HS-27A (cell line): ENCODE measurements at regions not wholly inside any gene's neighbourhood (a gene's known extent, or its start where the extent isn't known, plus 50 kb on each side); places are given as distances from the start of the nearest gene placed in this dataset.

Experiments
- DNase-seq: peaks from one replicate; pipeline ENCODE4 v3.0.0-alpha.2; 2012; ENCODE audit warnings: low read depth, missing footprints

DNA sequence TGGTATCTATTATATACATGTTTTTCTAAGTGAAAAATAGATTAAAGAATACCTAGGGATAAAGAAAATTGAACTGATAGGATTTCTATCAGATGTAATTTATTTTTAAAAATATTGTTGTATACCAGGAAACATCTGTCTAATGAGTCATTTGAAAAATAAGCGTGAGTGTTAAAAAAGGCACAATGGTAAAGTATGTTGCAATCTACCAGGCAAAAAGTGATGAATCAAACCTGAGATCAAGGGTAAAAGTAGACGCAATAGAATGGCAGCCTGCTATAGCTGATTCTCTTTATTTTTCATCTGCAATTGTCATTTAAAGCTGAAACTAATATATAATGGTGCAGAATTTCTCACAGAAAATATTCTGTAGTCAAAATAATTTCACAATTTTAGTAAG is 1119.6 kb downstream of the PCDH18 start:
- no peak for DNase-seq

DNA sequence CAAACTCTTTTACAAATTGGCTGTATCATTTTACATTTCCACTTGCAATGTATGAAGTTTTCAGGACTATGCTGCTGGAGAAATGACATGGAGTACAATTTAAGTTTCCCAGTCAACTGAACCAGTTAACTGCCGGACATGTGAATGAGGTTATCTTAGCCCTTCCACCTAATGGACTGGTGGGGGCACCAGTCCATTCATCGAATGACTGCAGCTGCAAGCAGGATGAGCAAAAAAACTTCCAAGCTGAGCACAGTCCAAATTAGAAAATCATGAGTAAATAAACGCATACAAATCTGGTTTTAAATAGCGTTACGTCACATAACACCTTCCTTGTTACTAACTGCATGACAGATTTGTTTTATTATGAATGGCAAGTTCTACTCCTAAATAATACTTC is 1131.5 kb downstream of the PCDH18 start:
- no peak for DNase-seq

DNA sequence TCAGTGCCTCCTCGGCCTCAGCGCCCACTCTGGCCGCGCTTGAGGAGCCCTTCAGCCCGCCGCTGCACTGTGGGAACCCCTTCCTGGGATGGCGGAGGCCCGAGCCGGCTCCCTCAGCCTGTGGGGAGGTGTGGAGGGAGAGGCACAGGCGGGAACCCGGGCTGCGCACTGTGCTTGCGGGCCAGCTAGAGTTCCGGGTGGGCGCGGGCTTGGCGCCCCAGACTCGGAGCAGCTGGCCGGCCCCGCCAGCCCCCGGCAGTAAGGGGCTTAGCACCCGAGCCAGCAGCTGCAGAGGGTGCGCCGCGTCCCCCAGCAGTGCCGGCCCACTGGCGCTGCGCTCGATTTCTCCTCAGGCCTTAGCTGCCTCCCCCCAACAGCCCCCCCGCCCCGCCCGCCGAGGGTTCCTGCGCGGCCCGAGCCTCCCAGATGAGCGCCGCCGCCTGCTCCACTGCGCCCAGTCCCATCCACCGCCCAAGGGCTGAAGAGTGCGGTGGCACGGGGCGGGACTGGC is 1137.0 kb downstream of the PCDH18 start:
- DNase-seq = no peak

DNA sequence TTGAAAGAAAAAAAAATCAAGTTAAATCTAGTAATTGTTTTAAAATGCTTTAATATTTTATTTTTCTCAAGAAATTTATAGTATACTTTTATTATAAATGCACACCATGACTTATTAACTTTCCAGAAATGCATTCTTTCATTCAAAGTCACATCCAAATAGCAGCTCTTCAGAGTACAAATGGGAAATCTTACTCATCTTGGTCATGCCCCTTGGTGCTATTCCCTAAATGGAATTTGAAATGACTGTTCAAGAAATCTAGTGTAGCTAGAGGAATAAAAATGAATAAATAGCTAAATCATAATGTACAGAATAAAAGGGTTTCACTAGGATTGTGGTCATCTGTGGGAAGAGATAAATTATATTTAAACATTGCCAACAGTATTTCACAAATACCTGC is 1139.7 kb downstream of the PCDH18 start:
- DNase-seq = peak; percentile 5

DNA sequence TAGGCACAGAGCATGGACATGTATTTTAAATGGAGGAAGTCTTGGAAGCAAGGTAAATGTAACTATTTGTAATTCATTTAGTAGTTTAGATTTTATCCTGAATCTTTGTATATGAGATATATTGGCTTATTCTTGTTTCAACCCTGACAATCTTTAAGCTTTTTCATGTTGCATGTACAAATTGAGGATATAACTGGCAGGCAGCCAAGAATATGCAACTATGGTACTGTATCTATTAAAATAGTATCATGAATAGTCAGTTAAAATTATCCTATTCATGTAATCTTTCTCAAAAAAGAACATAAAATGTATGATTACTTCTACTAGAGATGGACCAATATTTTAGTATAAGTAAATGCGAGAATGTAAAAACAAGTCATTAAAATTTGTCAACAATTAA is 1141.5 kb downstream of the PCDH18 start:
- DNase-seq = no peak

DNA sequence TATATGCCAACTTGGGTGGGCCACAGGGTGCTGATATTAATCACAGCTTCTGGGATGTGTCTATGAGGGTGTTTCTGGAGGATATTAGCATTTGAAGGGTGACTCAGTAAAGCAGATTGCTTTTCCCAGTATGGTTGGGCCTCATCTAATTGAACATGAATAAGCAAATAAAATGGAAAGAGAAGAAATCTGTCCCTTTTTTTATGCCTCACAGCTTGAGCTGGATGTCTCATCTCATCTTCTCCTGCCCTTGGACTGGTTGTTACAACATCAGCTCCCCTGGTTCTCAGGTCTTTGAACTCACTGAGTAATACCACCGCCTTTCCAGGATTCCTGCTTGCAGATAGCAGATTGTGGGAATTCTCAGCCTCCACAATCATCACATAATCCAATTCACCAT is 1149.2 kb downstream of the PCDH18 start:
- DNase-seq = no peak

DNA sequence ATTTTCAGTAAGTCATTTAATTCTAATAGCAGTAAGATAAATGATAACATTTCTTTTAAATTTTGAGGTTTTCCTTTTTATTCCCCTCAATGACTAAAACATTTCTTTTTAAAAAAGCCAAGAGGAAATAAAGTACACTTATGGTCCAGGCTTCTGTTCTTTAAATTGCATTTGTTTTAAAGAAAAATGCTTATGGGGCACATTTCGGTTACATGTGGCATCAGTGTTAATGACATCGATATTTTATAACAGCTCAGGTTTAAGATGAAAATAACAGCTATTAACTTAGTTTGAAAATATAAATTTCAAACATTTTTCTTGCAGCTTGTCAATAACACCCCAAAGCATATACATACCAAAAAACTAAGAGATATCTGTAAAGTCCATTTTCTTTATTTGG is 1161.1 kb downstream of the PCDH18 start:
- no peak for DNase-seq

DNA sequence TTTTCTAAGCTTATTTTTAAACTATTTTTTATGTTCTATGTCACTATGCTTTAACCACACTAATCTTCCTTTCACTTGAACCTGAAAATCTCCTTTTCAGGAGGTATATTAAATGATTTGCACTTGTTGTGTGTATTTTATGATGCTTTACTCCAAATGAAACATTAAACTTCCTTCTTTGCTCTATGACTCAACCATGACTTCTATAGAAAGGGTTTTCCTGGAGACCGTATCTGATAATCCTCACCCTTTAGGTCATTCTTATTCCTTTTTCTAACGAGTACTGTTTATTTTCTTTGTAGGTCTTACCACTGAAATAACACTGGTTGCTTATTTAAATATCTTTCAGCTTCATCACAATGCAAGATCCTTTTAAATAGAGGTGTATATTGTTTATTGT is 1163.2 kb downstream of the PCDH18 start:
- no peak for DNase-seq

DNA sequence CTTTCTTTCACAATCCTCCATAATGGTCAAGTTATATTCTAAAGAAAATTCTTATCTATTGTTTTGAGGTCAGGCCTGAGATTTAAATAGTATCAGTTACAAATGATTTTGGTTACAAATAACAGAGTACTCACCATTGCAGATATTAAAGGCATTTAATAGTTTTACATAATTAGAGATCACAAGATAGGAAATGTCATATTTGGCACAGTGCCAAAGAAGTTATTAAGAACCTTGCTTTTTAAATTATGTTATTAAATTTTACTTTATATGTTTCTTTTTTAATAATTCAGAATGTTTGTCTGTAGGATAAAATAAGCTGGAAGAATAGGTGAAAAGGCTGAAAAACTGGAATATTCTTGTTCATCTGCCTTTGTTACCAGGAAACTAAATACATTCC is 1174.7 kb downstream of the PCDH18 start:
- no peak for DNase-seq

DNA sequence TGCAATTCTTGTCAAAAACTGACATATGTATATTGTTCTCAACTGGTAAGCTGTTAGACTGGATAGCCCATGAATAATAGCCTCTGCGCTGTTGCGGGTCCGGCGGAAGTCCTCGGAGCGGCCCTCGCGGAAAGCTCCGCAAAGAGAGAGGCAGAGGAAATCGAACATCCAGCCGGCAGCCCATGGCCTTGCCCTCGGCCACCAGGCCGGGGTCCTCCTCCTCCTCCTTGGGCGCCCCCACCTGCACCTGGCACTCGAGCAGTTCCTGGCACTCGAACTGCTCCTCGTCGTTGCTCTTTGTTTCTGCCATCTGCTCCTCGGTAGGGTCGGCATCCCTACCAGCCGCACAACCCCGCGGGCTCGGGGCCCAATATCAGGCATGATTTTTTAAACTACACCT is 1176.3 kb downstream of the PCDH18 start:
- no peak for DNase-seq

DNA sequence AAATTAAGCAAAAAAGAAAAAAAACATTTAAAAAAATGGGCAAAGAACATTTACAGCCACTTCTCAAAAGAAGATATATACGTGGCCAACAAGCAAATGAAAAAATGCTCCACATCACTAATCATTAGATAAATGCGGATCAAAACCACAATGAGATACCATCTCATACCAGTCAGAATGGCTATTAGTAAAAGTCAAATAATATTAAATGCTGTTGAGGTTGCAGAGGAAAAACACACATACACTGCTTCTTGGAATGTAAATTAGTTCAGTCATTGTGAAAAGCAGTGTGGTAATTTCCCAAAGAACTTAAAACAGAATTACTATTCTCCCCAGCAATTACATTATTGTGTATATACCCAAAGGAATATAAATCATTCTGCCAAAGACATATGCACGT is 1189.0 kb downstream of the PCDH18 start:
- DNase-seq = no peak

DNA sequence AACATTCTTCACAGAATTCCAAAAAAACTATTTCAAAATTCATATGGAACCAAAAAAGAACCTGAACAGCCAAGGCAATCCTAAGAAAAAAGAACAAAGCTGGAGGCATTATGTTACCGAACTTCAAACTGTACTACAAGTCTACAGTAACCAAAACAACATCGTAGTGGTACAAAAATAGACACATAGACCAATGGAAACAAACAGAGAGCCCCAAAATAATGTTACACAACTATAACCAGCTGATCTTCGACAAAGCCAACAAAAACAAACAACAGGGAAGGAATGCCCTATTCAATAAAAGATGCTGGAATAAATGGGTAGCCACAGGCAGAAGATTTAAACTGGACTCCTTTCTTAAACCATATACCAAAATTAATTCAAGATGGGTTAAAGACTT is 1189.6 kb downstream of the PCDH18 start:
- DNase-seq = no peak

DNA sequence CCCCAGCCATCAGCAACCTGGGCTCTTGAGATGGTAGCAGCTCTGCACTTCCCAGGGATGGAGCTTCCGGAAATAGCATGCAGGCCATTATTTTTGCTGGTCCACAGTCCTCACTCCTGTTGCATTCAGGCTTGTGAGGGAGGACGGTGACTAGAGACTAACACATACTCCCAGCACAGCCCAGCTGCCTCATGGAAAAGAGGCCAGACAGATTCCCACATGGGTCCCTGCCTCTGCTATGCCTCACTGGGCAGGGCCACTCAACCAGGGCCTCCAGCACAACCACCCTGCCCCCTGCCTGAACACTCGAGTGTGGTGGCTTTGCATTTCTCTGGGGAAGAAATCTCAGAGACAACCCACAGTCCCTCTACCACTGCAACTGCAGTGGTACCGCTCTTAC is 1195.1 kb downstream of the PCDH18 start:
- DNase-seq = no peak

DNA sequence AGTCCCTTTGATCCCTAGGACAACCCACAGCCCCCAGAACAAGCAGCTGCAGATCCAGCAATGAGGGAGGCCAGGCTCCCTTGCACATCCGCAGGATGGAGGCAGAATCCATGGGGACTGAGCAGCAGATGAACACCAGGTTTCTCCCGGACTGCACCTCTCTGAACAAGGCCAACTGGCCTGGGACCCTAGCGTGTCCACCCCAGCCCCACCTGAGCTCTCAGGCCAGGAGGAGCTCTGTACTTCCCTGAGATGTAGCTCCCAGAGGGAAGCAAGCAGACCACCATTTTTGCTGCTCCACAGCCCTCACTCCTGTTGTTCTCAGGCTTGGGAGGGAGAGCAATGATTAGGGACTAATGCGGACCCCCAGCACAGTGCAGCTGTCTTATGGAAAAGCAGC is 1195.8 kb downstream of the PCDH18 start:
- DNase-seq = no peak

DNA sequence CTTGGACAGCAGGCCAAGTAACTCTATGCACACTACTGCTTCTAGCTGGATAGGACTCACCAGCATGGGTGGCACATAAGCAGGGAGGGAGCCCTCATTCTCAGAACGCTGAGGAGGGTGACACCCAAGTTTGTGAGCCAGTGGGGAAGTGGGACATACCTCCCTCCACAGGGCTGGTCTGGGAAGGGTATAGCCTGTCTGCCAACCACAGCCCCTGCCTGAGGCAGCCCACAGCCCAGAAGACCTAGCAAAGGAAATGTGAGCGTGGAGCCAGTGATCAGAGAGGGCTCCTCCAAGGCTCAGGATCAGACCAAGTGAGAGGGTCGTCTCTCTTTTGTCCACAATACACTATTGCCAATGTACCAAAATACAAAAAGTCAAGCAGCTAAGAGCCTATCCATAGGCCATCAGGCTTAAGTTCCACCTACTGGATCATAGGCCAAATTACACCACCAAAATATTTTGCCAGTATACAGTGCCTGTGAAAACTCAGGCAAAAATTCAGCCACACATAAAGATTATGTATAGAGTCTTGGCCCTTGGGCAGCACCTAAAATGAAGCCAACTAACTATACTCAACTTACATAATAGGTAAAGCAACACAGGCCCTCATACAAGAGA is 1203.1 kb downstream of the PCDH18 start:
- DNase-seq = no peak

DNA sequence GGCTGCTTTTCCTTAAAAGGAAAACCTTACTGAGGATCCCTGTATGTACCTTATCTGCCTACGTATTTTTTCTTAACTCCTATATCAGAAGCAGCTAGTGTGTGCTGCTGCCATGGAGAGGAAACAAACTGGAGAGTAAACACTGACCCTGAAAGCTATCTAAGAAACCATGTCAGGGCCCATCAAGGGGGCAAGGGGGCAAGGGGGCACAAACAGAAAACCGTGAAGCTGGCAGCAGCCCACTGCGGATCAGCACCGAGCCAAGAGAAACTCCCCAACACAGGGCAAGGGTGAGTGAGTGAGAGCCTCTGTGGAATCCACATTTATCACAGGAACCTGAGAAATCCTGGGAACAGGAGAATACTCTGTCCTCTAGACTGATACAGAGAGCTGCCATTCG is 1204.2 kb downstream of the PCDH18 start:
- no peak for DNase-seq

DNA sequence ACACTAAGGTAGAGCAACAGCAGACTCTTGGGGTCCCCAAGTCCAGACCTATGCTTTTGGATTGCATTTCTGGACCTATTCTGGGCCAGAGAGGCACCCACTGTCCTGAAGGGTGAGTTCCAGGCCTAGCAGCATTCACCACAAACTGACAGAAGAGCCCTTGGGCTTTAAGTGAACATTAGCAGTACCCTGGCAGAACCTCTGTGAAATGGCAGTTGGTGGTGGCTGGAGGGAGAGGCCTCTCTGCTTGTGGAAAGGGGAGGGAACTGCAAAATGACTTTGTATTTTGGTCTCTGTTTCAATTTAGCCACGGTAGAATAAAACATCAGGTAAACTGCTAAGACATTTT is 1211.9 kb downstream of the PCDH18 start:
- DNase-seq = no peak

DNA sequence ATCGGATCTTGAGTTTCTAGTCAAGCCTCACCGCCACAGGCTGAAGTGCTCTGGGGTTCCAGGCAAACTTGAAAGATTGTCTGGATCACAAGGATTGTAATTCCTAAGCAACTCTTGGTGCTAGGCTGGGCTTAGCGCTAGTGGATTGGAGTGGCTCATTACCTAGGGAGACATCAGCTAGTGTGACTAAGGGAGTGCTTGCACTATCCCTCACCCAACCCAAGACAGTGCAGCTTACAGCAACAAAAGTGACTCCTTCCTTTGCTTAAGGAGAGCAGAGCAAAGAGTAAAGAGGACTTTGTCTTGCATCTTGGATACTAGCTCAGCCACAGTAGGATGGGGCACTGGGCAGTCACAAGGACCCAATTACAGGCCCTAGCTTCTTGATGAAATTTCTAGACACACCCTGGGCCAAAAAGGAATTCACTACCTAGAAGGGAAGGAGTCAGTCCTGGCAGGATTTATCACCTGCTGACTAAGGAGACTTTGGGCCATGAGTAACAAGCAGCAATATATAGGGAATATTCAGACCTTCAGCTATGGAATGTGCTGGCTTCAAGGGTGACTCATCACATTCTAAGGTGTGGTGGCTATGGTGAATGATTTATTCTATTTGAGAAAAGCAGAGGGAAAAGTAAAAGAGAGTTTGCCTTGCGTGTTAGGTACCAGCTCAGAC is 1212.4 kb downstream of the PCDH18 start:
- peak; percentile 3 for DNase-seq

DNA sequence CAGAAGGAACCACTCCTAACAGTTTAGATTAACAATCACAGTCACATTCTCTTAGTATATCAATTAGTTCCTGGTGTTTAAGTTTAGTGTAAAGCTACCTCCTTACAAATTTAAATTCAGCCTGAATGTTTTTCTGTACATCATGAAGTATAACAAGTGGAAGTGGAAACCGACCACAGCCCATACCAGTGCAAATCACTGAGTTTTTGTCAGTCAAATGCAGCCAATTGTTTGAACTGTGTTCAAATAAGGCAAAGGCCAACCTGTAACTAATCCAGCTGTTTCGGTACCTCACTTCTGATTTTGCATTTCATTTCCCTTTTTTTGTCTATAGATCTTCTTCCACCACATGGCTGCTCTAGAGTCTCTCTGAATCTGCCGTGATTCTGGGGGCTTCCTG is 1215.3 kb downstream of the PCDH18 start:
- no peak for DNase-seq

DNA sequence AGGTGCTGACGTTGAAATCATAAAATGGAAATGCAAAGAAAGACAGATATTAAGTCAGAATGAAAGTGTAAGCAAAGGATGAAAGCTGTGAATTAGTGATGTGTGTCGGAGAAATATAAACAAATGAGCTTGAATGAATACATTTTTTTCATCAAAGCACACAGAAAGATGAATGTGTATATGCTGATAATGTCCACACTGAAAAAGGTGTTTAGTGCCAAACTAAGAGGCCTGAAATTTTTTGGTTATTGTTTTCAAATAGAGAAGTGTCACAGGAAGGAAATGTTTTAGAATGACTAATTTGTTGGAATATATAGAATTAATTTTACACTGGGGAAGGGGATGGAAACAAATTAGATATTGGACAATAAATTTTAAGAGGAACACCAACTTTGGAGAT is 1217.6 kb downstream of the PCDH18 start:
- no peak for DNase-seq

DNA sequence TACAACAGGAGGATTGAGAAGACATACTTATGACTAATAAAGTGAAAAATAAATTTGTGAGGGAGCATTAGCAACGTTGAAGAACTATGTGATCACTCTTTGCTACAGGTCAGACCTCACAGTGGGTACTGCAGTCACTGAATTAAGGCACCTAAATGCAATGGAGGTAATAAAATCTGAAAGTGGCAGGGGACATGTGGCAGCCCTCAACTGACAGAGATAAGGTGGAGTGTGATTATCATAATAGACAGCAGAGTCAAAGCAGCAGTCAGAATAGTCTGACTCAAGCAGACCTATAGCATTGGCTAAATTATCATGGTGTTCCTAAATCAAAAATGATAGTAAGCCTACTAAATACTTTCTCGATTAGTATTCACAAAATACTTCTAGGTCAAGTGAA is 1220.5 kb downstream of the PCDH18 start:
- DNase-seq = no peak

DNA sequence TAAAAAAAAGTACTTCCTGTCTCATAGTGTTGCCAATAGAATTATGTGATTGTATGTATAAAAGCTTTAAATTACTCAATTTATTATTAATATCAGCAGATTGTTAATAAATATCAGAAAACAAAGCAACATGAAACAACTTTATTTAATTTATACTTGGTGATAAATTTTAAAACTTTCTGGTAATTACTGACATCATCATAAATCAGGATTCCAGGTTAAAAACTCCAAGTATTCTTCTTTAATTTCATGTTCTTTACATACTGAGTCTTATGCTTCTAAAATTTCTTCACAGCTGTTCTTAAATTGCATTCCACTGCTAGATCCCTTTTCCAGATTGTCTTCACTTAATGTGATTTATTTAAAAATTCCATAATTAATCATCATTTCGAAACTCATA is 1224.5 kb downstream of the PCDH18 start:
- no peak for DNase-seq

DNA sequence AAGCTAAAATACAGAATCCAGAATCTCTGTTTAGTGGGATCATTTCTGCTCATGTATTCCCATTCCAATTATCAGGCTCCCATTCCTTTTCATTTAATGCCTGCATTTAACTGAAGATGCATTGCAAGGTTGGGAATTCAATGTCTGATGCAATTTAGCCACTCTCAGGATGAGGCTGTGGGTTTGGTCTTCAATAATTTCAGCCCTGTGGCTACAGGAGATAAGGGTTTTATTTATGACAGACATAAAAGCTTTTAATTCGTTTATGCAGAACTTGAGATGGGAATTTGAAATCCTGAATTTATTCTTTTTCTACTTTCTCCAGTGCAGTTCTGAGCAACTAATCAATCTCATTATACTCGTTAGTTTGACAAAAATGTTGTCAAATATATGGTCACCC is 1225.9 kb downstream of the PCDH18 start:
- DNase-seq = no peak

DNA sequence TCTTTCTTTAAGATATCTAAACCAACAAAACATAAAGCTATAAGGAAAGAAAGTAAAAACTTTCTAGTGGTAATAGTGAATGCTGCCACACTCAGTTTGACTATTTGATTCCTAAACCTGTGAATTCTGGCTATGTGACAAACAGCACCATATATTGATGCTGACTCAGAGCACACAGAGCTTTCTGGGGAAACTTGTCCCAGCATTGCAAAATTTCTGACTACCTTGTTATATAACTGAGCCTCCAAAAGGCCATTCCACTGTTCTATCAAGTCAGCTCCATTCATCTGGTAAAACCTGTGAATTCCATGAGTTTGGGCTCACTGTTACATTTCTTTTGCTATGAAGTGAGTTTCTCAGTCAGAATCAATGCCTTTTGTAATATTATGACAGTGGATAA is 1229.7 kb downstream of the PCDH18 start:
- DNase-seq = no peak
